ENCODE measurements at regions not wholly inside any gene's neighbourhood (a gene's known extent, or its start where the extent isn't known, plus 50 kb on each side); places are given as distances from the start of the nearest gene placed in this dataset.

DNA sequence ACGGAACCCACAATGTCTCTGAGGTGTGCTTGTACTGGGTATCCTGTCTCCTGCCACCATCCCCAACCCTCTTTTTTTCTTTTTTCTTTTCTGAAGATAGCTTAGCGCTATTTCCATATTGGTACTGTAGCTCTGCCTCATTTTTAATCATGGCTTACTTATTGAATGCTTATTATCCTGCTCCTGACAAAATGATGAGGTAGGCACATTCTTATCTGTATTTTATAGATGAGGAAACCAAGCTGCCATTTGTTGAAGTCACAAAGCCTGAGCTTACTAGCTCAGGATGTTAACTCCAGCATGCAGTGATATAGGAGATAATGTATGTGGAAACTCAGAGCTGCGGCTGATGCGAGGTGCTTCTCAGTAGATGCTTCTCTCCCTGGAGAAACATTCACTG lies 61.4 kb upstream of the GPR6 start:
- TF ChIP-seq, protein P1, sequence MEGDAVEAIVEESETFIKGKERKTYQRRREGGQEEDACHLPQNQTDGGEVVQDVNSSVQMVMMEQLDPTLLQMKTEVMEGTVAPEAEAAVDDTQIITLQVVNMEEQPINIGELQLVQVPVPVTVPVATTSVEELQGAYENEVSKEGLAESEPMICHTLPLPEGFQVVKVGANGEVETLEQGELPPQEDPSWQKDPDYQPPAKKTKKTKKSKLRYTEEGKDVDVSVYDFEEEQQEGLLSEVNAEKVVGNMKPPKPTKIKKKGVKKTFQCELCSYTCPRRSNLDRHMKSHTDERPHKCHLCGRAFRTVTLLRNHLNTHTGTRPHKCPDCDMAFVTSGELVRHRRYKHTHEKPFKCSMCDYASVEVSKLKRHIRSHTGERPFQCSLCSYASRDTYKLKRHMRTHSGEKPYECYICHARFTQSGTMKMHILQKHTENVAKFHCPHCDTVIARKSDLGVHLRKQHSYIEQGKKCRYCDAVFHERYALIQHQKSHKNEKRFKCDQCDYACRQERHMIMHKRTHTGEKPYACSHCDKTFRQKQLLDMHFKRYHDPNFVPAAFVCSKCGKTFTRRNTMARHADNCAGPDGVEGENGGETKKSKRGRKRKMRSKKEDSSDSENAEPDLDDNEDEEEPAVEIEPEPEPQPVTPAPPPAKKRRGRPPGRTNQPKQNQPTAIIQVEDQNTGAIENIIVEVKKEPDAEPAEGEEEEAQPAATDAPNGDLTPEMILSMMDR (IDR thresholded peaks at IDR 0.05) = no peak
- TF ChIP-seq EZH2phosphoT487 (IDR thresholded peaks at IDR 0.05) = no peak

Measured in neural progenitor cell (in vitro differentiated cells).